SU-DHL-6 (cell line): ENCODE measurements at regions not wholly inside any gene's neighbourhood (a gene's known extent, or its start where the extent isn't known, plus 50 kb on each side); places are given as distances from the start of the nearest gene placed in this dataset.

Experiments used
- EZH2phosphoT487 ChIP-seq: fragments of 200-600 bp; sonication (generic), shearing (Covaris generic); conservative IDR thresholded peaks from 2 replicates; pipeline ENCODE4 v1.6.1; 2018; ENCODE audit warnings: mild to moderate bottlenecking, antibody characterized with exemption, low read length, moderate library complexity, mixed read lengths
- TF ChIP-seq, protein P1 (sequence below): fragments of 200-600 bp; sonication (generic); IDR thresholded peaks from one replicate; pipeline ENCODE4 v1.5.1; 2017; ENCODE audit warnings: antibody characterized with exemption, mild to moderate bottlenecking, low read length, moderate library complexity; ENCODE audit not compliant: insufficient read depth, poor library complexity, severe bottlenecking

DNA sequence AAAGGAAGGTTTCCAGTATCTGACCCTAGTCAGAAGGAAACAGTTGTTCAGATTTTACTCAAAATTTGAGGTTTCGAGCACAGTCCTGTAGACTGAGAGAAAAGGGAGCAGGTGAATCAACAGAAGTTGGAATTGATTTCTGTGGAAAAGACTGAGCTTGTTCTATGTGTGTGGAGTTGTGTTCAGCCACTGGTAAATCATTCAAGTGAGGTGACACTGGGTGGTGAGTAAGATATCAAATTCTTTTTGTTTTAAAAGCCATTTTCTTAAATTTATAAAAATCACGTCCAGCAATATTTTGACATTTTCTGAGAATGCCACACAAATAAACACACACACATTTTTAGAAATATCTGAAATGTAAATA is 165.1 kb downstream of the HGF start:
- TF ChIP-seq, protein P1, sequence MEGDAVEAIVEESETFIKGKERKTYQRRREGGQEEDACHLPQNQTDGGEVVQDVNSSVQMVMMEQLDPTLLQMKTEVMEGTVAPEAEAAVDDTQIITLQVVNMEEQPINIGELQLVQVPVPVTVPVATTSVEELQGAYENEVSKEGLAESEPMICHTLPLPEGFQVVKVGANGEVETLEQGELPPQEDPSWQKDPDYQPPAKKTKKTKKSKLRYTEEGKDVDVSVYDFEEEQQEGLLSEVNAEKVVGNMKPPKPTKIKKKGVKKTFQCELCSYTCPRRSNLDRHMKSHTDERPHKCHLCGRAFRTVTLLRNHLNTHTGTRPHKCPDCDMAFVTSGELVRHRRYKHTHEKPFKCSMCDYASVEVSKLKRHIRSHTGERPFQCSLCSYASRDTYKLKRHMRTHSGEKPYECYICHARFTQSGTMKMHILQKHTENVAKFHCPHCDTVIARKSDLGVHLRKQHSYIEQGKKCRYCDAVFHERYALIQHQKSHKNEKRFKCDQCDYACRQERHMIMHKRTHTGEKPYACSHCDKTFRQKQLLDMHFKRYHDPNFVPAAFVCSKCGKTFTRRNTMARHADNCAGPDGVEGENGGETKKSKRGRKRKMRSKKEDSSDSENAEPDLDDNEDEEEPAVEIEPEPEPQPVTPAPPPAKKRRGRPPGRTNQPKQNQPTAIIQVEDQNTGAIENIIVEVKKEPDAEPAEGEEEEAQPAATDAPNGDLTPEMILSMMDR = no peak
- no peak for TF ChIP-seq EZH2phosphoT487
